IMR-90 (cell line): ENCODE measurements at regions not wholly inside any gene's neighbourhood (a gene's known extent, or its start where the extent isn't known, plus 50 kb on each side); places are given as distances from the start of the nearest gene placed in this dataset.

ENCODE experiments used
- ATAC-seq: fragments of 200-7000 bp; cut with Tn5 transposase; 2 replicates; pipeline ENCODE4 v1.9.1; 2020; ENCODE audit warnings: low read depth, mild to moderate bottlenecking, moderate library complexity
- BruUV-seq: library from RNA; stranded (reverse); fragments of 400-500 nt; replicated peaks from 2 replicates; lab custom pipeline; 2021; lab: Mats Ljungman, UMichigan
- CTCF ChIA-PET: fragments of 300-600 bp; formaldehyde crosslinking; extraction: SDS; loops from one replicate; lab custom pipeline; 2021; ENCODE audit warnings: antibody characterized with exemption; lab: Yijun Ruan, JAX
- POLR2A ChIA-PET: fragments of 300-600 bp; sonication (Branson Sonifier 250); formaldehyde crosslinking; loops from one replicate; lab custom pipeline; 2022; ENCODE audit warnings: antibody characterized with exemption; ENCODE audit not compliant: unreplicated experiment; lab: Charles Lee
- DNase-seq: peaks from one replicate; pipeline ENCODE4 v3.0.0; 2013
- H2AFZ ChIP-seq: replicated peaks from 2 replicates; pipeline ENCODE3; 2013; ENCODE audit warnings: low read length, mild to moderate bottlenecking; ENCODE audit not compliant: poor library complexity
- H2AK5ac ChIP-seq: 2 replicates; pipeline ENCODE4 v1.6.1; 2013; ENCODE audit warnings: low read depth, low read length, inconsistent platforms
- H2AK9ac ChIP-seq: replicated peaks from 2 replicates; pipeline ENCODE3; 2013; ENCODE audit warnings: mild to moderate bottlenecking, low read depth, low read length, moderate library complexity; ENCODE audit not compliant: poor library complexity
- H2BK120ac ChIP-seq: 2 replicates; pipeline ENCODE4 v1.6.1; 2013; ENCODE audit warnings: low read depth, low read length, inconsistent platforms
- H2BK15ac ChIP-seq: 3 replicates; pipeline ENCODE4 v1.6.1; 2013; ENCODE audit warnings: low read depth, low read length, inconsistent platforms
- H2BK20ac ChIP-seq: 2 replicates; pipeline ENCODE4 v1.6.1; 2013; ENCODE audit warnings: low read depth, mild to moderate bottlenecking, inconsistent platforms, low read length, moderate library complexity
- H2BK5ac ChIP-seq: 2 replicates; pipeline ENCODE4 v1.6.1; 2013; ENCODE audit warnings: mild to moderate bottlenecking, low read depth, low read length, inconsistent platforms; ENCODE audit not compliant: poor library complexity, severe bottlenecking
- H3K14ac ChIP-seq: replicated peaks from 2 replicates; pipeline ENCODE4 v1.6.1; 2013; ENCODE audit warnings: low read depth, low read length, inconsistent platforms
- H3K18ac ChIP-seq: 2 replicates; pipeline ENCODE4 v1.6.1; 2013; ENCODE audit warnings: low read depth, low read length, control low read depth
- H3K23ac ChIP-seq: 2 replicates; pipeline ENCODE4 v1.6.1; 2013; ENCODE audit warnings: low read depth, low read length, inconsistent platforms
- H3K27ac ChIP-seq: 2 replicates; pipeline ENCODE4 v1.5.1; 2013; ENCODE audit warnings: mild to moderate bottlenecking, control low read depth, low read length; ENCODE audit not compliant: insufficient read depth
- H3K27me3 ChIP-seq: 2 replicates; pipeline ENCODE4 v1.6.1; 2013; ENCODE audit warnings: low read length; ENCODE audit not compliant: control insufficient read depth, insufficient read depth
- H3K36me3 ChIP-seq: 2 replicates; pipeline ENCODE4 v1.6.1; 2013; ENCODE audit warnings: low read length, mixed read lengths; ENCODE audit not compliant: control insufficient read depth, insufficient read depth
- H3K4ac ChIP-seq: 2 replicates; pipeline ENCODE4 v1.6.1; 2013; ENCODE audit warnings: low read depth, low read length, inconsistent platforms
- H3K4me1 ChIP-seq: 2 replicates; pipeline ENCODE4 v1.6.1; 2013; ENCODE audit warnings: low read length, mixed read lengths; ENCODE audit not compliant: control insufficient read depth, insufficient read depth
- H3K4me2 ChIP-seq: 2 replicates; pipeline ENCODE4 v1.6.1; 2013; ENCODE audit warnings: low read depth, mild to moderate bottlenecking, control low read depth, low read length, moderate library complexity
- H3K4me3 ChIP-seq: 2 replicates; pipeline ENCODE4 v1.5.1; 2013; ENCODE audit warnings: low read depth, mild to moderate bottlenecking, control low read depth, low read length, moderate library complexity; ENCODE audit not compliant: insufficient read depth
- H3K56ac ChIP-seq: 2 replicates; pipeline ENCODE4 v1.6.1; 2013; ENCODE audit warnings: low read length, inconsistent platforms; ENCODE audit not compliant: insufficient read depth; ENCODE audit errors: extremely low read depth
- H3K79me1 ChIP-seq, 2 experiments: 2 replicates each; pipeline ENCODE4 v1.6.1; 2013; ENCODE audit warnings: low read length in 2 of 2, inconsistent platforms in 1 of 2, low read depth in 1 of 2
- H3K9ac ChIP-seq: 2 replicates; pipeline ENCODE4 v1.6.1; 2013; ENCODE audit warnings: low read depth, low read length, control low read depth
- H3K9me1 ChIP-seq: 2 replicates; pipeline ENCODE4 v1.6.1; 2013; ENCODE audit warnings: low read length, inconsistent platforms; ENCODE audit not compliant: insufficient read depth
- H3K9me3 ChIP-seq: 2 replicates; pipeline ENCODE4 v1.6.1; 2013; ENCODE audit warnings: low read length; ENCODE audit not compliant: control insufficient read depth, insufficient read depth
- H4K20me1 ChIP-seq: 2 replicates; pipeline ENCODE4 v1.6.1; 2013; ENCODE audit warnings: low read length, inconsistent platforms; ENCODE audit not compliant: insufficient read depth
- H4K5ac ChIP-seq: 2 replicates; pipeline ENCODE4 v1.6.1; 2013; ENCODE audit warnings: mild to moderate bottlenecking, low read depth, low read length, control low read depth
- H4K8ac ChIP-seq, 2 experiments: 2 replicates each; pipeline ENCODE4 v1.6.1; 2013; ENCODE audit warnings: low read depth in 2 of 2, low read length in 2 of 2, control low read depth in 1 of 2, inconsistent platforms in 1 of 2
- H4K91ac ChIP-seq: 2 replicates; pipeline ENCODE4 v1.6.1; 2013; ENCODE audit warnings: low read depth, low read length, inconsistent platforms; ENCODE audit not compliant: insufficient read depth
- NFE2L2 ChIP-seq: fragments of 150-350 bp; IDR thresholded peaks from 2 replicates; pipeline ENCODE4 v1.6.1; 2016; ENCODE audit warnings: low read depth, mild to moderate bottlenecking, low read length
- RAD21 ChIP-seq: IDR thresholded peaks from 2 replicates; pipeline ENCODE4 v1.6.1; 2012; ENCODE audit warnings: low read length, improper control_type of control experiment
- WGBS, 2 experiments: methylation state at CpG; one replicate each; pipeline versions ENCODE4 v1.1.5 to v1.1.7; 2013; ENCODE audit warnings: missing lambda C conversion rate in 2 of 2; ENCODE audit not compliant: insufficient read length in 1 of 2; ENCODE audit errors: extremely low coverage in 2 of 2; 5-methylcytosine and 5-hydroxymethylcytosine counted together
- dilution Hi-C: fragments of 300-500 bp; cut with HindIII; formaldehyde crosslinking; loops from one replicate; pipeline ENCODE4 v1.14.3; 2018; ENCODE audit warnings: low sequenced_read_pairs; ENCODE audit not compliant: unreplicated experiment
- in situ Hi-C: fragments of 300-500 bp; cut with MboI; formaldehyde crosslinking; loops from 3 replicates; pipeline ENCODE4 v1.14.3; 2019; ENCODE audit warnings: low sequenced_read_pairs, inconsistent platforms, mixed read lengths
- intact Hi-C: fragments of 100-400 bp; cut with micrococcal nuclease; formaldehyde crosslinking; loops from 2 replicates; pipeline ENCODE4 v1.10.0; 2022
- TF ChIP-seq, protein P1 (sequence below): conservative IDR thresholded peaks from 2 replicates; pipeline ENCODE4 v1.5.1; 2012; ENCODE audit warnings: mild to moderate bottlenecking, low read depth, low read length, improper control_type of control experiment

GRCh38 chr2:60641811-60642788 is 88.6 kb upstream of the BCL11A start:
- Histone ChIP-seq H3K9ac (no peak overlapping the region), H2BK120ac (no peak overlapping the region), H3K14ac (no peak overlapping the region), H4K8ac (no peak overlapping the region), H3K9me3 (no peaks in the 10 kb centered on the region), H3K9me1 (no peaks in the 10 kb centered on the region), H3K27ac (no peak overlapping the region), H3K79me1 (no peaks in the 10 kb centered on the region), H3K27me3 (no peaks in the 10 kb centered on the region; the same call in none of the 2 replicates), H2BK20ac (no peak overlapping the region), H3K4me2 (no peak overlapping the region), H2BK5ac (no peak overlapping the region), H3K4me1 (no peaks in the 10 kb centered on the region), H3K4ac (no peak overlapping the region), H2BK15ac (no peak overlapping the region), H3K56ac (no peak overlapping the region; the same call in 1 of the 2 replicates), H3K36me3 (no peaks in the 10 kb centered on the region), H4K5ac (no peak overlapping the region), H4K91ac (no peak overlapping the region), H2AFZ (no peak overlapping the region), H4K20me1 (no peaks in the 10 kb centered on the region), H3K4me3 (no peak overlapping the region), H3K23ac (no peak overlapping the region), H3K18ac (no peak overlapping the region), H2AK5ac (no peak overlapping the region), H2AK9ac (no peak overlapping the region)
- TF ChIP-seq, protein P1, sequence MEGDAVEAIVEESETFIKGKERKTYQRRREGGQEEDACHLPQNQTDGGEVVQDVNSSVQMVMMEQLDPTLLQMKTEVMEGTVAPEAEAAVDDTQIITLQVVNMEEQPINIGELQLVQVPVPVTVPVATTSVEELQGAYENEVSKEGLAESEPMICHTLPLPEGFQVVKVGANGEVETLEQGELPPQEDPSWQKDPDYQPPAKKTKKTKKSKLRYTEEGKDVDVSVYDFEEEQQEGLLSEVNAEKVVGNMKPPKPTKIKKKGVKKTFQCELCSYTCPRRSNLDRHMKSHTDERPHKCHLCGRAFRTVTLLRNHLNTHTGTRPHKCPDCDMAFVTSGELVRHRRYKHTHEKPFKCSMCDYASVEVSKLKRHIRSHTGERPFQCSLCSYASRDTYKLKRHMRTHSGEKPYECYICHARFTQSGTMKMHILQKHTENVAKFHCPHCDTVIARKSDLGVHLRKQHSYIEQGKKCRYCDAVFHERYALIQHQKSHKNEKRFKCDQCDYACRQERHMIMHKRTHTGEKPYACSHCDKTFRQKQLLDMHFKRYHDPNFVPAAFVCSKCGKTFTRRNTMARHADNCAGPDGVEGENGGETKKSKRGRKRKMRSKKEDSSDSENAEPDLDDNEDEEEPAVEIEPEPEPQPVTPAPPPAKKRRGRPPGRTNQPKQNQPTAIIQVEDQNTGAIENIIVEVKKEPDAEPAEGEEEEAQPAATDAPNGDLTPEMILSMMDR = peak; percentile 58
- TF ChIP-seq RAD21 = peak; percentile 7; the same call in 1 of the 2 replicates
- TF ChIP-seq NFE2L2 = no peak
- dilution Hi-C loops = no loop called here
- DNase-seq (peak; percentile 49), ATAC-seq (peak; percentile 71)
- intact Hi-C loops = no loop called here
- in situ Hi-C loops = no loop called here
- no TSS peak for BruUV-seq
- ChIA-PET POLR2A (no interaction called here), CTCF (interaction anchor here (0.6 kb wide), 1 partner anchor 207 kb away, joined by 3 read pairs; no protein-coding TSS in a partner anchor)
- no CpG with 5 or more reads among the region's 6 CpGs for WGBS, 2 experiments
